ENCODE measurements at regions not wholly inside any gene's neighbourhood (a gene's known extent, or its start where the extent isn't known, plus 50 kb on each side); places are given as distances from the start of the nearest gene placed in this dataset.
"Not testable (repeated sequence)": the region's sequence is repeated elsewhere in the genome, so short reads cannot be mapped to it uniquely, and the experiment has no call there.

DNA sequence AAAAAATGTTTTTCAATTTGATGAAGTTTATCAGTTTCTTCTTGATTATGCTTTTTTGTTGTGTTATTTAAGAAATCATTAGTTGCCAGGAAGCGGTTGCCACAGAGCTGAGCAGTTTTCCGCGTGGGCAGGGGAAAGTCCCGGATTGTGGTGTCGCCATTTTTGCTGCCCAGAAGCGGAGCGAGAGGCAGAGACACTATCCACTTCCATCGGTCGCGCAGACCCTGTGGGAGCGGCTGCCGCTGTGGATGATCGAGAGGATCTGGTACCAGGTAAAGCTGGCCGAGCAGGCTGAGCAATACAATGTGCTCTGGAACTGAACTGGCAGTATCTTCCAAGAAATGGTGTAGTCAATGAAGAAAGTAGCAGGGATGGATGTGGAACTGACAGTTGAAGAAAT, 119.8 kb downstream of the ZNF736 start:
- H2AFZ ChIP-seq (ENCODE audit: low read length), result no peak overlapping the region
- no peaks in the 10 kb centered on the region for H3K27me3 ChIP-seq (ENCODE audit: control insufficient read depth in 3 of 3, insufficient read depth in 3 of 3, low read depth in 1 of 3, low read length in 3 of 3)
- no peak overlapping the region for H4K91ac ChIP-seq (ENCODE audit: low read depth, low read length, poor library complexity)
- H3K4me1 ChIP-seq (ENCODE audit: control insufficient read depth in 2 of 2, insufficient read depth in 1 of 2, low read depth in 1 of 2, low read length in 2 of 2), result no peaks in the 10 kb centered on the region
- H3K9me3 ChIP-seq (replicated peaks in 1 of 2; ENCODE audit: control insufficient read depth in 2 of 2, insufficient read depth in 1 of 2, low read depth in 1 of 2, low read length in 2 of 2), result peaks cover 0 to 12% of the 10 kb centered on the region in 2 donors
- H3K14ac ChIP-seq (ENCODE audit: low read length), result no peak overlapping the region
- no peak for DNase-seq (ENCODE audit: low spot score)
- WGBS, 2 donors (ENCODE audit: extremely low coverage in 2 of 2, insufficient read length in 2 of 2, insufficient replicate concordance in 1 of 2), result no CpG with 5 or more reads among the region's 14 CpGs
- no peak overlapping the region for H2BK15ac ChIP-seq (ENCODE audit: low read length)
- no peak overlapping the region for H2BK12ac ChIP-seq (ENCODE audit: low read length)
- H3K9ac ChIP-seq (ENCODE audit: low read depth, low read length, poor library complexity), result no peak overlapping the region
- H3K18ac ChIP-seq (ENCODE audit: low read length), result no peak overlapping the region
- no peaks in the 10 kb centered on the region for H3K36me3 ChIP-seq (replicated peaks in 1 of 2; ENCODE audit: control insufficient read depth in 2 of 2, insufficient read depth in 2 of 2, low read length in 2 of 2)
- no peak overlapping the region for H2AK5ac ChIP-seq (ENCODE audit: low read depth, low read length)
- H2BK5ac ChIP-seq (ENCODE audit: low read length), result no peak overlapping the region
- H2BK120ac ChIP-seq (ENCODE audit: low read depth, low read length), result no peak overlapping the region
- no peak overlapping the region for H3K23ac ChIP-seq (ENCODE audit: low read depth, low read length, poor library complexity)
- no peak overlapping the region for H3K27ac ChIP-seq (replicated peaks; ENCODE audit: low read length)
- H4K8ac ChIP-seq (ENCODE audit: low read depth, low read length), result no peak overlapping the region
- H3K79me1 ChIP-seq (ENCODE audit: low read depth, low read length), result no peaks in the 10 kb centered on the region
- H3K4ac ChIP-seq (ENCODE audit: low read length), result no peak overlapping the region
- H3K4me2 ChIP-seq (ENCODE audit: insufficient read depth, low read length, poor library complexity, severe bottlenecking), result no peak overlapping the region
- no peak overlapping the region for H3K4me3 ChIP-seq (ENCODE audit: low read length in 2 of 2)

DNA sequence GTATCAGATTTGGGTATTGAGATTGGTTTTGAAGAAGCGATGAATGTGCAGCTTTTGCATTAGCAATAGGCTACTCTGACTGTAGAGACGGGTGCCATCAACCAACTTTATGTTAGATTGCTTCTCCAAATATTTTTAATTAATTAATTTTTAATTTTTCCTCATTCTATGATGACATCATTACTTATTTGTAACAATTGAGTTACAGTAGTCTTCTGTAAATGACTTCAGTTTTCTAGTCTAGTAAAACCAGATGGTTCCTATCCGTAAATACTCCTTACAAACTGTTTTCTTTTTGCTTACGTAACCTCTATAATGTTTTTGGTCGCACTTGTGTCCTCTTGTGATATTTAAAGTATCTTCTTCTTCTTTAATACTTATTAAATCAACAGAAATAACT, 118.1 kb downstream of the ZNF736 start:
- no peak overlapping the region for H2BK15ac ChIP-seq (ENCODE audit: low read length)
- H2BK12ac ChIP-seq (ENCODE audit: low read length), result no peak overlapping the region
- DNase-seq (ENCODE audit: low spot score), result no peak
- no peak overlapping the region for H2BK120ac ChIP-seq (ENCODE audit: low read depth, low read length)
- no peak overlapping the region for H4K8ac ChIP-seq (ENCODE audit: low read depth, low read length)
- no peak overlapping the region for H3K4me2 ChIP-seq (ENCODE audit: insufficient read depth, low read length, poor library complexity, severe bottlenecking)
- H3K4me1 ChIP-seq (ENCODE audit: control insufficient read depth in 2 of 2, insufficient read depth in 1 of 2, low read depth in 1 of 2, low read length in 2 of 2), result no peaks in the 10 kb centered on the region
- H3K14ac ChIP-seq (ENCODE audit: low read length), result no peak overlapping the region
- H2AK5ac ChIP-seq (ENCODE audit: low read depth, low read length), result no peak overlapping the region
- no peak overlapping the region for H2AFZ ChIP-seq (ENCODE audit: low read length)
- WGBS, 2 donors (ENCODE audit: extremely low coverage in 2 of 2, insufficient read length in 2 of 2, insufficient replicate concordance in 1 of 2), result no CpG with 5 or more reads among the region's 5 CpGs
- no peak overlapping the region for H3K4me3 ChIP-seq (ENCODE audit: low read length in 2 of 2)
- H3K9me3 ChIP-seq (replicated peaks in 1 of 2; ENCODE audit: control insufficient read depth in 2 of 2, insufficient read depth in 1 of 2, low read depth in 1 of 2, low read length in 2 of 2), result peaks cover 0 to 12% of the 10 kb centered on the region in 2 donors
- no peak overlapping the region for H3K9ac ChIP-seq (ENCODE audit: low read depth, low read length, poor library complexity)
- H3K4ac ChIP-seq (ENCODE audit: low read length), result no peak overlapping the region
- H2BK5ac ChIP-seq (ENCODE audit: low read length), result no peak overlapping the region
- H4K91ac ChIP-seq (ENCODE audit: low read depth, low read length, poor library complexity), result no peak overlapping the region
- no peak overlapping the region for H3K18ac ChIP-seq (ENCODE audit: low read length)
- no peak overlapping the region for H3K27ac ChIP-seq (replicated peaks; ENCODE audit: low read length)
- no peaks in the 10 kb centered on the region for H3K36me3 ChIP-seq (replicated peaks in 1 of 2; ENCODE audit: control insufficient read depth in 2 of 2, insufficient read depth in 2 of 2, low read length in 2 of 2)
- no peaks in the 10 kb centered on the region for H3K79me1 ChIP-seq (ENCODE audit: low read depth, low read length)
- H3K27me3 ChIP-seq (ENCODE audit: control insufficient read depth in 3 of 3, insufficient read depth in 3 of 3, low read depth in 1 of 3, low read length in 3 of 3), result no peaks in the 10 kb centered on the region
- H3K23ac ChIP-seq (ENCODE audit: low read depth, low read length, poor library complexity), result no peak overlapping the region

DNA sequence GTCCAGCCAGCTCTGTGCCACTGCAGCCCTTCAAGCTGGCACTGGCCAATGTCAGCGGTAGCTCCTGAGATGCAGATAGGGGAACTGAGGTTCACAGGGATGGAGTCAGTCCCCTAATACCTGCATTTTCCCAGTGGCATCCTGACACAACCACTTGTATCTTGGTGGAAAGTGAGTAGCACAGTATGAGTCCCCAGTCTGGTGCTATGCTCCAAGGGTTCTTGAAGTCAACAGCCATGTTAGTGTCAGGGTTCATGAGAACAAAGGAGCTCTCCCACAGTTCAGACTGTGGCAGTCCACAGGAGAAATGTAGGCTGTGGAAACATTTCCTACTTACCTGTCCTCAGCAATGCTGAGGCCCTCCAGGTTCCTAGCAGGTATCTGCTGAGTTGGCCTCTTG, 115.5 kb downstream of the ZNF736 start:
- no peak overlapping the region for H3K27ac ChIP-seq (replicated peaks; ENCODE audit: low read length)
- H4K8ac ChIP-seq (ENCODE audit: low read depth, low read length), result no peak overlapping the region
- H3K36me3 ChIP-seq (replicated peaks in 1 of 2; ENCODE audit: control insufficient read depth in 2 of 2, insufficient read depth in 2 of 2, low read length in 2 of 2), result no peaks in the 10 kb centered on the region
- no peaks in the 10 kb centered on the region for H3K27me3 ChIP-seq (ENCODE audit: control insufficient read depth in 3 of 3, insufficient read depth in 3 of 3, low read depth in 1 of 3, low read length in 3 of 3)
- H3K4me3 ChIP-seq (ENCODE audit: low read length in 2 of 2), result no peak overlapping the region
- H3K4me1 ChIP-seq (ENCODE audit: control insufficient read depth in 2 of 2, insufficient read depth in 1 of 2, low read depth in 1 of 2, low read length in 2 of 2), result no peaks in the 10 kb centered on the region
- no peak overlapping the region for H2AFZ ChIP-seq (ENCODE audit: low read length)
- H3K9me3 ChIP-seq (replicated peaks in 1 of 2; ENCODE audit: control insufficient read depth in 2 of 2, insufficient read depth in 1 of 2, low read depth in 1 of 2, low read length in 2 of 2), result peaks cover 0 to 10% of the 10 kb centered on the region in 2 donors
- no peak overlapping the region for H4K91ac ChIP-seq (ENCODE audit: low read depth, low read length, poor library complexity)
- no peak overlapping the region for H3K23ac ChIP-seq (ENCODE audit: low read depth, low read length, poor library complexity)
- no peak overlapping the region for H3K14ac ChIP-seq (ENCODE audit: low read length)
- no peak overlapping the region for H2BK15ac ChIP-seq (ENCODE audit: low read length)
- H2AK5ac ChIP-seq (ENCODE audit: low read depth, low read length), result no peak overlapping the region
- H2BK120ac ChIP-seq (ENCODE audit: low read depth, low read length), result no peak overlapping the region
- H3K4ac ChIP-seq (ENCODE audit: low read length), result no peak overlapping the region
- H2BK5ac ChIP-seq (ENCODE audit: low read length), result no peak overlapping the region
- no CpG with 5 or more reads among the region's 1 CpG for WGBS, 2 donors (ENCODE audit: extremely low coverage in 2 of 2, insufficient read length in 2 of 2, insufficient replicate concordance in 1 of 2)
- no peak overlapping the region for H3K4me2 ChIP-seq (ENCODE audit: insufficient read depth, low read length, poor library complexity, severe bottlenecking)
- no peak overlapping the region for H2BK12ac ChIP-seq (ENCODE audit: low read length)
- H3K79me1 ChIP-seq (ENCODE audit: low read depth, low read length), result no peaks in the 10 kb centered on the region
- H3K9ac ChIP-seq (ENCODE audit: low read depth, low read length, poor library complexity), result no peak overlapping the region
- no peak for DNase-seq (ENCODE audit: low spot score)
- no peak overlapping the region for H3K18ac ChIP-seq (ENCODE audit: low read length)

DNA sequence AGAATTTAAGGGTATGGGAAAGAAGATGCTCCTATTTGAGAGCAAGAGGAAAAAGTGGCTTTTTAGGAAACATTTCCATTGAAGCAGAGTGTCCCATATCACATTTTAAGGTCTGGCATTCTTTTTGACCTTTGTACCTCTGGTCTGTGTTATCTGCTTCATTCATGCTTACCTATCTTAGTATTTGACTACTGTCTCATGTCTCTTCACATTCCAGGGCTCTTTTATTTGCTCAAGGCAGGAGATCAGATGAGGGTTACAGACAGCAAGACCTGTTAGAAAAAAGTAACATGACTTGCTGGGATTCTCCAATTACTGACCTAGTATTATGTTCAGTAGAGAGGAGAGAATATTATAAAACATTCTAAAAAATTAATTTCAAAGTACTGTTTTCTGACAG, 111.7 kb downstream of the ZNF736 start:
- not testable (repeated sequence) for H2BK5ac ChIP-seq (ENCODE audit: low read length); H2BK120ac ChIP-seq (ENCODE audit: low read depth, low read length); H2BK15ac ChIP-seq (ENCODE audit: low read length); H3K18ac ChIP-seq (ENCODE audit: low read length); H4K91ac ChIP-seq (ENCODE audit: low read depth, low read length, poor library complexity); H3K9me3 ChIP-seq (replicated peaks in 1 of 2; ENCODE audit: control insufficient read depth in 2 of 2, insufficient read depth in 1 of 2, low read depth in 1 of 2, low read length in 2 of 2); H3K36me3 ChIP-seq (replicated peaks in 1 of 2; ENCODE audit: control insufficient read depth in 2 of 2, insufficient read depth in 2 of 2, low read length in 2 of 2); H3K4me3 ChIP-seq (ENCODE audit: low read length in 2 of 2); H3K14ac ChIP-seq (ENCODE audit: low read length); H3K9ac ChIP-seq (ENCODE audit: low read depth, low read length, poor library complexity); H3K27ac ChIP-seq (replicated peaks; ENCODE audit: low read length); H2AFZ ChIP-seq (ENCODE audit: low read length); H2AK5ac ChIP-seq (ENCODE audit: low read depth, low read length); H4K8ac ChIP-seq (ENCODE audit: low read depth, low read length); H3K27me3 ChIP-seq (ENCODE audit: control insufficient read depth in 3 of 3, insufficient read depth in 3 of 3, low read depth in 1 of 3, low read length in 3 of 3); H3K4me1 ChIP-seq (ENCODE audit: control insufficient read depth in 2 of 2, insufficient read depth in 1 of 2, low read depth in 1 of 2, low read length in 2 of 2); H3K79me1 ChIP-seq (ENCODE audit: low read depth, low read length); H2BK12ac ChIP-seq (ENCODE audit: low read length); H3K23ac ChIP-seq (ENCODE audit: low read depth, low read length, poor library complexity); DNase-seq (ENCODE audit: low spot score); H3K4me2 ChIP-seq (ENCODE audit: insufficient read depth, low read length, poor library complexity, severe bottlenecking); H3K4ac ChIP-seq (ENCODE audit: low read length)
